LNCaP clone FGC (cell line): ENCODE measurements at regions not wholly inside any gene's neighbourhood (a gene's known extent, or its start where the extent isn't known, plus 50 kb on each side); places are given as distances from the start of the nearest gene placed in this dataset.

Source experiments
- DNase-seq: peaks from one replicate; pipeline ENCODE4 v3.0.0-alpha.2; 2011; ENCODE audit warnings: low read depth
- H3K4me3 ChIP-seq: 2 replicates; pipeline ENCODE4 v1.5.1; 2011; ENCODE audit warnings: mild to moderate bottlenecking, low read depth, low read length, control low read depth
- CTCF ChIP-seq: IDR thresholded peaks from 2 replicates; pipeline ENCODE4 v1.5.1; 2012; ENCODE audit warnings: mild to moderate bottlenecking; ENCODE audit not compliant: control insufficient read depth, insufficient read depth; ENCODE audit errors: extremely low read depth

GRCh38 chr12:92533280-92533890 lies 169.4 kb upstream of the PLEKHG7 start:
- no peak for TF ChIP-seq CTCF
- H3K4me3 ChIP-seq = no peak overlapping the region
- no peak for DNase-seq

- no peak overlapping the region for H3K4me3 ChIP-seq
- no peak for TF ChIP-seq CTCF
- DNase-seq = no peak
These were observed 172.1 kb upstream of the PLEKHG7 start for GRCh38 chr12:92530706-92531105.

GRCh38 chr12:92529944-92530343 lies 172.8 kb upstream of the PLEKHG7 start:
- TF ChIP-seq CTCF = no peak
- H3K4me3 ChIP-seq = no peak overlapping the region
- DNase-seq = no peak

- no peak for DNase-seq
- no peak for TF ChIP-seq CTCF
- H3K4me3 ChIP-seq = no peak overlapping the region
These were observed 174.2 kb upstream of the PLEKHG7 start for GRCh38 chr12:92528586-92528985.

- TF ChIP-seq CTCF = no peak
These were observed 174.7 kb upstream of the PLEKHG7 start for GRCh38 chr12:92528097-92528496.

GRCh38 chr12:92524489-92524888 lies 178.3 kb upstream of the PLEKHG7 start:
- DNase-seq = no peak
- TF ChIP-seq CTCF = no peak
- H3K4me3 ChIP-seq = no peak overlapping the region

More at GRCh38 chr12:92528097-92528496, 174.7 kb upstream of the PLEKHG7 start:
- H3K4me3 ChIP-seq = no peak overlapping the region
- no peak for DNase-seq

- DNase-seq = no peak
- no peak overlapping the region for H3K4me3 ChIP-seq
- no peak for TF ChIP-seq CTCF
These were observed 182.3 kb upstream of the PLEKHG7 start for GRCh38 chr12:92520511-92520910.
